ENCODE measurements at regions not wholly inside any gene's neighbourhood (a gene's known extent, or its start where the extent isn't known, plus 50 kb on each side); places are given as distances from the start of the nearest gene placed in this dataset.

- no peak for DNase-seq (ENCODE audit: low read depth)
Observed at GRCh38 chr1:22380024-22380785, 71.4 kb upstream of the ZBTB40 start.

DNA sequence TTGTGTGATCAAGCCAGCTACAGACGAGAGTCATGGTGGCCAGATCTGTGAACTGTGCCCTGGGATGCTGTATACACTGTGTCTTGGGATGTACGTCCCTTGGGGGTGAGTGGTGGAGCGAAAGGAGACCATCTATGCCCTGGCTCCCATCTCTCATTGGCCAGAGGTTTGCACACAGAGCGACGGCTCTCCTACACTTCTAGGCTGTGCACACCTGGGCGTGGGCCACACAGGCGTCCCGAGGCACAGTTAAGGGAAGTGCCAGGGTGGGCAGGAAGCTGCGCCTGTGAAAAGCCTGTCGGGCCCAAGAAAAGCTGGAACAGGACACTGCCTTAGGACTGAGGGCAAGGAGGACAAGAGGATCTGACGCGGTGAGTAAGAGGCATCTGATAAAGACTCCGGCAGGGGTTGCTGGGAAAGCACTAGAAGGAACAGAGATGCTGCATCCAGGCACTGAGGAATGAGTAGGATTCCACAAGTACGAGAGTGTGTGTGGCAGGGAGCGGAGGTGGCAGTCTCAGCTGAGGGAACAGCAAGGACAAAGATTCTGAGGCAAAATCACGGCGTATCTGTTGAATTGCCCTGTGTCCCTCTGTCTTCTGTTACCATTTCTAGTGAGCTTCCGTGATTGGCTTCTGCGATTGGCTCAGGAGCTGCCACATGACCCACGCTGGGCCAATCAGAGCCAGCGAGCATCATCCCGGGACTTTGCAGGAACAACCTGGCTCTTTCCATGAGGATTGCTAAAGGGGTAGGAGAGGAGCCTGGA lies 67.9 kb upstream of the ZBTB40 start:
- DNase-seq (ENCODE audit: low read depth): no peak

GRCh38 chr1:22385537-22385936 lies 66.1 kb upstream of the ZBTB40 start:
- DNase-seq (ENCODE audit: low read depth): no peak

DNA sequence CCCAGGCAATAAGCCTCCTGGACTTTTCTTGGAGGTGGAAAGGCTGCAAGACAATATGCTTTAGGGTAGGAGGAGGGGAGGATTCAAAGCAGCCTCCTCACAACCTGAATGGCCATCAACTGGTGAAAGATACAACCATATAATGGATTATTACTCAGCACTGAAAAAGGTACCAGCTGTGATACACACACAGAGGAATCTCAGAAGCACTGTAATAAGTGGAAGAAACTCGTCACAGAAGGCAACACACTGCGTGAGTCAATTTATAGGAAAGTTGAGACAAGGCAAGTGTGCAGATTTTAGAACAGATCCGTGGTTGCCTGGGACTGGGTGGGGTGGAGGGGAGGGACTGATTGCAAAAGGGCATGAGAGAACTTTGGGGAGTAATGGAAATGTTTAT lies 64.9 kb upstream of the ZBTB40 start:
- no peak for DNase-seq (ENCODE audit: low read depth)

DNA sequence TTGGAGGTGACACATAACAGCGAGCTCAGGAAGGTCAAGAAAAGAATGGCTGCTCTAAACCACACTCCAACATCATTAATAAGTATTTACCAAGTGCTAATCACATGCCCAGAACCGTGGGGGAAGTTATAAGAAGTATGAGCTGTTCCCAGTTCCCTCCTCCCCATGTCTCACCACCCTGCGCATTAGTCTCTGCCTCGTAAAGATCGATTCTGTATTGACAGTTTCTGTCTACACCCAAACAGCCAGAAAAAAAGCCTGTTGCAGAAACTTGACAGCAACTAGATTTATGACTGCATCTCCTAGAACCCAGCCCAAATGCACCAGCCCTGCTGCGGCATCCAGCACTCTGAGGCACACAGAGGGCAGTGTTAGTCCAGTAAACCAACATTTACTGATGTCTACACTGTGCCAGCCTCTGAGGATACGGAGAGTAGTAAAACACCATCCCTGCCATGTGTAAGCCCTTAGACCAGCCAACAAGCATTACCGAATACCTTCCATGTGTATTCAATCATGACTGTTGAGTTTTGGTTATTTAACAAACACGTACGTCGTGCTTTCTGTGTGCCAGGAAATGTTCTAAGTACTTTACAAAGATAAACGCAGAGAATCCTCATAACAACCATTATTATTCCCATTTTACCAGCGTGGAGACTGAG lies 63.6 kb upstream of the ZBTB40 start:
- no peak for DNase-seq (ENCODE audit: low read depth)

GRCh38 chr1:22388671-22389450 lies 62.8 kb upstream of the ZBTB40 start:
- no peak for DNase-seq (ENCODE audit: low read depth)

- DNase-seq (ENCODE audit: low read depth): no peak
Observed at GRCh38 chr1:22393587-22393986, 58.1 kb upstream of the ZBTB40 start.

DNA sequence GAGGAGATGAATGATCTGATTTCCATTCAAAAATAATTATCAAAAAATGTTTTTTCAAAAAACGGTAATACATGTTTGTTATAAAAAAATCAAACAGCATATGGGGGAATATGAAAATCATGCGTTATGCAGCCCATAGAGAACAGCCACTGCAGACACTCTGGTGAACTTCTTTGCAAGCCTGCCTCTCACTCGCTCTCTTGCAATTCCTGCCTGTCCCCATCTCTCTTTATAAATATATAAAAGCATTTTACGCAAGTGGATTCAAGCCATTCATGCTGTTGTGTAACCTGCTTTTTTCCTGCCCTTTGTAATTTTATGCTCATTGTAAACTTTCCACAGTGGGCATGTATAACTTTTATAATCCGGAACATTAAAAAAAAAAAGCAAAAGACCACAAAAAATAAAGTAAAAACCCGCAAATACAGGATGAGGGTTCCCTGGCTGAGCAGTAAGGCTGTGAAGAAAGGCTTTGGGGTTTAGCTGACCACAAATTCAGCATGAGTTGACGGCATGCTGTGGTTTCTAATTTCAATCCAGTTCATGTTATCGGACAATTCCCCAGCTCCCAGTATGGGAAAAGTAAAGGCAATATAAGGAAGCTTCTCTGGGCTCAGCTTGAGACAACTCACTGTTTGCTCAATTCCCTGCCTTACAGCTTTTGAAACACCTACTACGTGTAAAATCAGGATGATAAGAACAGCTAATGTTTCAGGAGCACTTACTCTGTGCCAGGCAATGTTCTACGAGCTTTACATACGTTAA lies 52.8 kb upstream of the ZBTB40 start:
- DNase-seq (ENCODE audit: low read depth): no peak

GRCh38 chr1:22399421-22400091 lies 52.1 kb upstream of the ZBTB40 start:
- DNase-seq (ENCODE audit: low read depth): no peak

Measured in activated T-cell treated with anti-CD3 and anti-CD28 coated beads for 48 hours (primary cell).